GM12872 (cell line): ENCODE measurements at regions not wholly inside any gene's neighbourhood (a gene's known extent, or its start where the extent isn't known, plus 50 kb on each side); places are given as distances from the start of the nearest gene placed in this dataset.

ENCODE experiments used
- CTCF ChIP-seq: IDR thresholded peaks from 3 replicates; pipeline ENCODE4 v1.5.1; 2011; ENCODE audit warnings: low read depth, mild to moderate bottlenecking, low read length, moderate library complexity; ENCODE audit not compliant: insufficient read depth

GRCh38 chr4:177235026-177235425, 74.6 kb upstream of the NEIL3 start:
- no peak for TF ChIP-seq CTCF

- no peak for TF ChIP-seq CTCF
Observed at GRCh38 chr4:177236886-177237285, 72.8 kb upstream of the NEIL3 start.

- TF ChIP-seq CTCF = no peak
Observed at GRCh38 chr4:177237291-177237690, 72.4 kb upstream of the NEIL3 start.

DNA sequence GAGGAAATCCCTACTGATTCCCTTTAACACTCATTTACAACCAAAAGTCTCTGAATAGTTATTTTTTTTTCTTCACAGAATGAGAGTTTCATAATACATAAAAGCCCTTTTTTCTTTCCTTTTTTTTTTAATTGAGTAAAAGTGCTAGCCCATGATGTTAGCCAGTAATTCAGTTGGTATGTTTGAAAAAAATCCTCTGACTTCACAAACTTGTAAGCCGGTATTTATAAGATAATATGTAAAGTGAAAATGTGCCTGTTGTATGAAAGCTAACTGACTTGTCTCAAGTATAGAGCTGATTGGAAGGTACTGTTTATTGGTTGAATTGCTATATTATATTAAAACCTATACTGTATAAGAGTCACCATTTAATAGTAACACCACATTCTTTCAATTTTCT, 70.2 kb upstream of the NEIL3 start:
- no peak for TF ChIP-seq CTCF

GRCh38 chr4:177239878-177240277, 69.8 kb upstream of the NEIL3 start:
- no peak for TF ChIP-seq CTCF

DNA sequence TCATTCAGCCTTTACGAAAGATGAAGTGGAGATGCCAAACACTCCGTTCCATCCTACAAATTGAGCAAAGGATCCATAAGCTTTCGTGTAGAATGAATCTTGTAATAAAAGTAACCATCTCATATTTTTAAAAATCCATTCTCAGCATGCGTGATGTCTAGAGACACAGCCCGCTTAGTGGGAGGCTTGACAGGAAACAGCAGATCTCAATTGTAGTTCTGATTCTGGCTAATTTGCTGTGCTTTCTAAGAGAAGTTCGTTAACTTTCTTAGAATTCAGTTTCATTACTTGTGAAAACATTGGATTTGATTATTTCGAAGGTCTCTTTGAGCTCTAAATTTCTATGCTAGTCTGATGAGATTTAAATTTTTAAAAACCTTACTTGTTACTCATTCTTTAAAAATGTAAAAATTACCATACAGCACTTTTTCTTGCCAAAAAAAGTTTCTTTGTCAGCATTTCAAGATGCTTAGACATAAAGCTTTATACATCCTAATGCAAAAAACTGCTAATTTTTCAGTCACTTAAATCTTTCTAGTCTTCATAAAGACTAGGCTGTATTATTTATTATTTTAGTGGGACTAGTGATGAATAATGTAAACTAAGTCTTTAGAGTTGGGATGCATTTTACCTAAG, 66.9 kb upstream of the NEIL3 start:
- no peak for TF ChIP-seq CTCF

- no peak for TF ChIP-seq CTCF
Observed at GRCh38 chr4:177246641-177247584, 62.8 kb upstream of the NEIL3 start.
